ENCODE measurements at regions not wholly inside any gene's neighbourhood (a gene's known extent, or its start where the extent isn't known, plus 50 kb on each side); places are given as distances from the start of the nearest gene placed in this dataset.

DNA sequence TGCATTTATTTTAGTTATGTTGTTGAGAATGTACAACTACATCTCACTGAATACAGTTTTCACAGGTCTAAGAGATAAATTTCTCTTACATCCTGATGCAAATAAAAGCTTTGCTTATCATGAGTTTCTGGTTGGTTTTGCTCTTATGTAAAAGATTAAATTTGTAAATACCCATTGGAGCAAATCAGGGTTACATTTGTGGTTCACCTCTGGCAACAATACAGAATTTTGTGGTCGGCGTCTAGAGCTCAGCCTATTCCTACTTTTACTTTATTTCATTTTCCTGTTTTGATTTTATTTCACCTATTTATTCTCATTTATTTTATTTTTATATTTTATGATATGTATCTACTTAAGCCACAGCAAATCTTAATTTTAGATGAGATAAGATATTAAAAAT, 271.9 kb upstream of the MARCKS start:
- peak in 1 of 2 donors; percentile 20 for DNase-seq (ENCODE audit: low read depth in 2 of 2)
- H3K4me3 ChIP-seq (replicated peaks in 1 of 2; ENCODE audit: low read depth in 2 of 2, low read length in 2 of 2), result no peak overlapping the region

DNA sequence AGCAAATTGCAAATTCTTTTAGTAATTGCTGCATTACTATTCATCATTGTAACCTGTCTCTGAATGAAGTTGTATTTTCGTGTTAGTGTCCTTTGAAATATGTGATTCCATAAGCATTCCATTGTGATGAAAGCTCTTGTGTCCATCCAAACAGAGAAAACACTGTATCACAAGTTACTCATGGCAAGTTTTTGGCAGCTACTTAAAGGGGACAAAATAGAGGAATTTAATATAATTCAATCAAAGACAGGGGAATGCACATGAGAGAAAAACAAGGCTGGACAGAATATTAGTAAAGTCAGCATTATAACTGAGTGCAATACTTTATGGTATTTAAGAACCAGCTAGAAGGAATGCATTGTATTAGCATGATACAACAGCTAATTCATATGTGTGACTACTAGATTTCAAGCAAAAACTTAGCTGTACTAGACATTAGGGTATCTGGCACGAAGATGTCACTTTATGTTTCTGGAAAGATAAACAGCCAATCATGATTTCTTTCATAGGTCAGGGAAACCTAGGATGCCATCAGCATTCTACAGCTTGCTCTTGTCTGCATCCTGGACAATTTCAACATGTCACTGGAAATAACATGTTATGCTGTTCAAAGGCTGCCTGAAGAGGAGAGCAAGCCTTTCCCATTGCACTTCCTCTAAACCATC, 270.6 kb upstream of the MARCKS start:
- TF ChIP-seq, protein P1, sequence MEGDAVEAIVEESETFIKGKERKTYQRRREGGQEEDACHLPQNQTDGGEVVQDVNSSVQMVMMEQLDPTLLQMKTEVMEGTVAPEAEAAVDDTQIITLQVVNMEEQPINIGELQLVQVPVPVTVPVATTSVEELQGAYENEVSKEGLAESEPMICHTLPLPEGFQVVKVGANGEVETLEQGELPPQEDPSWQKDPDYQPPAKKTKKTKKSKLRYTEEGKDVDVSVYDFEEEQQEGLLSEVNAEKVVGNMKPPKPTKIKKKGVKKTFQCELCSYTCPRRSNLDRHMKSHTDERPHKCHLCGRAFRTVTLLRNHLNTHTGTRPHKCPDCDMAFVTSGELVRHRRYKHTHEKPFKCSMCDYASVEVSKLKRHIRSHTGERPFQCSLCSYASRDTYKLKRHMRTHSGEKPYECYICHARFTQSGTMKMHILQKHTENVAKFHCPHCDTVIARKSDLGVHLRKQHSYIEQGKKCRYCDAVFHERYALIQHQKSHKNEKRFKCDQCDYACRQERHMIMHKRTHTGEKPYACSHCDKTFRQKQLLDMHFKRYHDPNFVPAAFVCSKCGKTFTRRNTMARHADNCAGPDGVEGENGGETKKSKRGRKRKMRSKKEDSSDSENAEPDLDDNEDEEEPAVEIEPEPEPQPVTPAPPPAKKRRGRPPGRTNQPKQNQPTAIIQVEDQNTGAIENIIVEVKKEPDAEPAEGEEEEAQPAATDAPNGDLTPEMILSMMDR (IDR thresholded peaks at IDR 0.05; ENCODE audit: low read depth, low read length), result no peak
- DNase-seq (ENCODE audit: low read depth in 2 of 2), result peak; percentile 46 to 77

More for the DNA sequence above, 271.9 kb upstream of the MARCKS start:
- TF ChIP-seq, protein P1 (IDR thresholded peaks at IDR 0.05; ENCODE audit: low read depth, low read length), result no peak

DNA sequence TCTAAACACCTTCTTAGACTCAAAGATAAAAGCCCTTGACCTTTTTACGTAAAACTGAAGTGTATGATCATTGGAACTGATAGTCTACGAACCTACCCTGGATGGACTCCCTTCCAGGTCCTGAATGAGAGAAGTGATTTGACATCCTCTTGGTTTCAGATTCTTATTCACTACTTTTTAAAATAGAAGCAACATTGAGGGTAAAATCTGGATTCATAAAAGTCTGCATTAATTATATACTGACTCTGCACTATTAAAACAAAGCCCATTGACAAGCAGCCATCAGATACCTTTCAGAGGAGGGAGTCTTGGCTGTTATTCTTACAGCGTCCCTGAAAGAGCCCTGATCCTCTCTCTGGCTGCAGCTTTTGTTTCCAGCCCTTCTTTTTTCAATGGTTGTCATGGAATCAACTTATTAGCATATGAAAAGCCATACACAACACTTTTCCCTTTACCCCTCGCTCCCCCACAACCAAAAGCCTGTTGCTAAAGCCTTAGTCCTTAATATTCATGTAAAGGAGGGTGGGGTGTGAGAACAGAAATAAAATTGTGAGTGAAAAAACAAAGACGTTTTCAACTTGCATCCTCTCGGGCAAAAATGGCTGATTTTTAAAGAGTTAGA, 270.0 kb upstream of the MARCKS start:
- TF ChIP-seq, protein P1 (IDR thresholded peaks at IDR 0.05; ENCODE audit: low read depth, low read length), result no peak
- DNase-seq (ENCODE audit: low read depth in 2 of 2), result no peak
- no peak overlapping the region for H3K4me3 ChIP-seq (replicated peaks in 1 of 2; ENCODE audit: low read depth in 2 of 2, low read length in 2 of 2)

More for the DNA sequence above, 270.6 kb upstream of the MARCKS start:
- no peak overlapping the region for H3K4me3 ChIP-seq (replicated peaks in 1 of 2; ENCODE audit: low read depth in 2 of 2, low read length in 2 of 2)

DNA sequence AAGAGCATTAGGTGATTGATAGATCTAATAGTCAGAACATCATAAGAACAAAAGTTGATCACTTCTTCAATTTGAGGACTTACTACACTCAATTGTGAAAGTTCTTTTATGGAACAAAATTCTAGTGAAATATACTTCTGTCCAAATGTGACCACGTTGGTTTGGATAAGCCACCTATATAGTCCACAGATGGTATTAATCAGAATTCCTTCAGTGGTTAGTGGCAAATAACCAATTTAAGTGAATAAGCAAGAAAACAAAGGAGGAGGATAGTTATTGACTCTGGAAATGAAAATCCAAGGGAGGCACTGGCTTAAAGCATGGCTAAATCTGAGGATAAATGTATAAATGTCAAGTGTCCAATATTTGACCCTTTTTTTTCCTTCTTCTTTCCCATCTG, 268.5 kb upstream of the MARCKS start:
- H3K4me3 ChIP-seq (replicated peaks in 1 of 2; ENCODE audit: low read depth in 2 of 2, low read length in 2 of 2), result no peak overlapping the region
- no peak for DNase-seq (ENCODE audit: low read depth in 2 of 2)
- TF ChIP-seq, protein P1 (IDR thresholded peaks at IDR 0.05; ENCODE audit: low read depth, low read length), result no peak

DNA sequence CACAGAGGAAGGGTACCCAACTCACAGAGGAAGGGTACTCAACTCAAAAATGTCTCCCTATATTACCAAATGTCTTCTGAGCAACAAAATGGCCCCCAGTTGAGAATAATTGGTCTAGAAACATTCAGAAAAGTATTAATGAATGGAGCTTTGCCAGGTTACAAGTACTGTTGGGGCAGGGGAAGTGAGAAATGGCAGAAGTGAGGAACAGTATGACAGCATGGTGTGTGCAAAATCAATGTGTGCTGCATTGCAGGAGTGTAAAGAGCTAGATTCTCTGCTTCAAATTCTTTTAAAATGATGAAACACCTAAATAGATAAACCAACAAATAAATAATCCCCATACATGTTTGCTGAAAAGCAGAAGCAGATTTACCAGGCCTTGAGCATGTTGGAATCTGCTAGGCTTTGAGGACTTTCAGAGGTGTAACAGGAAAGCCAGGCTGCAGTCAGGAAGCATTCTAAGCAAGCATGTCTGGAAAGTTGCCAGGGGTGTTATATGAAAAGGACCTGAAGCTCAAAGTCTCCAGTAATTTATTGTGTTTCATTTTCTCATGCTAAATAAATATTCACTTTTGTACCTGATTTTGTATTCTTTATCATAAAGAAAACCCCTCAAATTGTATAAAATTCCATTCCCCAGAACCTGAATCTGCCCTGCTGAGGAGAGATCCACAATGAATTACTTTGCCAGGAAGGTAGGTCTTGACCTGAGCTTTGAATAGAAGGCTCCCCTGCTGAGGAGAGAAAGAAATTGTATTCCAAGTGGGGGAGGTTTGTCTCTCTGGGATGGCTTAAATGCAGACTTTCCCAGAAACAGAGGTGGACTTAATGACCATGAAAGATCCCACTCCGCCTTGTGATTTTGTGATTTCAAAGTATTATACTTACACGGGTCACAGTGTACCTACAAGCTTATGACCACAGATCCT, 265.0 kb upstream of the MARCKS start:
- TF ChIP-seq, protein P1 (IDR thresholded peaks at IDR 0.05; ENCODE audit: low read depth, low read length), result no peak
- H3K4me3 ChIP-seq (replicated peaks in 1 of 2; ENCODE audit: low read depth in 2 of 2, low read length in 2 of 2), result no peak overlapping the region
- DNase-seq (ENCODE audit: low read depth in 2 of 2), result peak; percentile 37 to 65

DNA sequence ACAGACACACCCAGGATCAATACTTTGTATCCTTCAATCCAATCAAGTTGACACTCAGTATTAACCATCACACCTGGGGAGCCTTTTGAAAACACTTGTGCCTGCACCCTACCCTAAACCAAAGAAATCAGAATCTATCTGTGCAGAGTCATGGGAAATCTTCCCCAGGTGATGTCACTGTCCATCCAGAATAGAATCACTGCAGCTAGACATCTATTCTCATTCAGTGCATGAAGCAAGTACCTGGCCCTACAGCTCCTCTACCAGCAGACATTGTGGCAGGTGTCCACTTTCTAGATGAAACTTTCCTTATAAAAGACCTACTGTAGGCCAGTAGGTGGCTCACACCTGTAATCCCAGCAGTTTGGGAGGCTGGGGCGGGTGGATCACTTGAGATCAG, 262.4 kb upstream of the MARCKS start:
- no peak for DNase-seq (ENCODE audit: low read depth in 2 of 2)
- TF ChIP-seq, protein P1 (IDR thresholded peaks at IDR 0.05; ENCODE audit: low read depth, low read length), result no peak
- no peak overlapping the region for H3K4me3 ChIP-seq (replicated peaks in 1 of 2; ENCODE audit: low read depth in 2 of 2, low read length in 2 of 2)

Data from cardiac fibroblast (primary cell).